BE2C (cell line): ENCODE measurements at regions not wholly inside any gene's neighbourhood (a gene's known extent, or its start where the extent isn't known, plus 50 kb on each side); places are given as distances from the start of the nearest gene placed in this dataset.

Experiments used
- DNase-seq: peaks from one replicate; pipeline ENCODE4 v3.0.0-alpha.2; 2020
- H3K27me3 ChIP-seq: fragments of 250-450 bp; sonication (Bioruptor Pico); 2 replicates; pipeline ENCODE4 v1.5.1; 2020; ENCODE audit warnings: mild to moderate bottlenecking
- H3K36me3 ChIP-seq: fragments of 250-450 bp; sonication (Bioruptor Pico); 2 replicates; pipeline ENCODE4 v1.5.1; 2020; ENCODE audit warnings: mild to moderate bottlenecking
- H3K4me1 ChIP-seq: fragments of 250-450 bp; sonication (Bioruptor Pico); 2 replicates; pipeline ENCODE4 v1.5.1; 2020
- H3K4me3 ChIP-seq: 2 replicates; pipeline ENCODE4 v1.5.1; 2011; ENCODE audit warnings: low read depth, low read length
- H3K9me3 ChIP-seq: fragments of 250-450 bp; sonication (Bioruptor Pico); 2 replicates; pipeline ENCODE4 v1.5.1; 2020
- TF ChIP-seq, protein P1 (sequence below): IDR thresholded peaks from 2 replicates; pipeline ENCODE4 v1.5.1; 2012; ENCODE audit warnings: mild to moderate bottlenecking, low read depth, low read length

GRCh38 chr13:18947376-18947977, 234.1 kb downstream of the TUBA3C start:
- H3K36me3 ChIP-seq: no peaks in the 10 kb centered on the region
- no peaks in the 10 kb centered on the region for H3K27me3 ChIP-seq
- no peaks in the 10 kb centered on the region; the same call in 1 of the 2 replicates for H3K9me3 ChIP-seq
- no peaks in the 10 kb centered on the region for H3K4me1 ChIP-seq
- DNase-seq: no peak
- no peak overlapping the region for H3K4me3 ChIP-seq
- TF ChIP-seq, protein P1, sequence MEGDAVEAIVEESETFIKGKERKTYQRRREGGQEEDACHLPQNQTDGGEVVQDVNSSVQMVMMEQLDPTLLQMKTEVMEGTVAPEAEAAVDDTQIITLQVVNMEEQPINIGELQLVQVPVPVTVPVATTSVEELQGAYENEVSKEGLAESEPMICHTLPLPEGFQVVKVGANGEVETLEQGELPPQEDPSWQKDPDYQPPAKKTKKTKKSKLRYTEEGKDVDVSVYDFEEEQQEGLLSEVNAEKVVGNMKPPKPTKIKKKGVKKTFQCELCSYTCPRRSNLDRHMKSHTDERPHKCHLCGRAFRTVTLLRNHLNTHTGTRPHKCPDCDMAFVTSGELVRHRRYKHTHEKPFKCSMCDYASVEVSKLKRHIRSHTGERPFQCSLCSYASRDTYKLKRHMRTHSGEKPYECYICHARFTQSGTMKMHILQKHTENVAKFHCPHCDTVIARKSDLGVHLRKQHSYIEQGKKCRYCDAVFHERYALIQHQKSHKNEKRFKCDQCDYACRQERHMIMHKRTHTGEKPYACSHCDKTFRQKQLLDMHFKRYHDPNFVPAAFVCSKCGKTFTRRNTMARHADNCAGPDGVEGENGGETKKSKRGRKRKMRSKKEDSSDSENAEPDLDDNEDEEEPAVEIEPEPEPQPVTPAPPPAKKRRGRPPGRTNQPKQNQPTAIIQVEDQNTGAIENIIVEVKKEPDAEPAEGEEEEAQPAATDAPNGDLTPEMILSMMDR: no peak

DNA sequence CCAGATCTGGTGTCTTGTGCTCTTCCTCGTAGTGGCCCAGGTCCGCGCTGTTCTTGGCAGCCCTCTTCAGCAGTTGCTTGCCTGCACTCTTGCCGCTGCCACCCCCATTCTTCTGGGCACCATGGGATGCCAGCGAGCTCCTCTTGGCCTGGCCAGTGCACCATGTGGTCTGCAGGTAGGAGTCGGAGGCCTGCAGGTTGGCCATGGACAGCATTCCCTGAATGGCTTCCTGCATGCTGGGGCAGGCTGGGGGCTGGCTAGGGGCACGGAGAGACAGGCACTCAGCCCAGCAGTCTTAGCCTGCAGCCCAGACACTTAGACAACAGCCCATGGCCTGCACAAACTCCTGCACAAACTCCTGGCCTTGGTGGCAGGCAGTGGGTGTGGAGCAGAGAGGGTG, 234.9 kb downstream of the TUBA3C start:
- Histone ChIP-seq H3K36me3 (no peaks in the 10 kb centered on the region), H3K4me1 (no peaks in the 10 kb centered on the region), H3K27me3 (no peaks in the 10 kb centered on the region), H3K4me3 (no peak overlapping the region), H3K9me3 (no peaks in the 10 kb centered on the region; the same call in 1 of the 2 replicates)
- TF ChIP-seq, protein P1: no peak
- no peak for DNase-seq

DNA sequence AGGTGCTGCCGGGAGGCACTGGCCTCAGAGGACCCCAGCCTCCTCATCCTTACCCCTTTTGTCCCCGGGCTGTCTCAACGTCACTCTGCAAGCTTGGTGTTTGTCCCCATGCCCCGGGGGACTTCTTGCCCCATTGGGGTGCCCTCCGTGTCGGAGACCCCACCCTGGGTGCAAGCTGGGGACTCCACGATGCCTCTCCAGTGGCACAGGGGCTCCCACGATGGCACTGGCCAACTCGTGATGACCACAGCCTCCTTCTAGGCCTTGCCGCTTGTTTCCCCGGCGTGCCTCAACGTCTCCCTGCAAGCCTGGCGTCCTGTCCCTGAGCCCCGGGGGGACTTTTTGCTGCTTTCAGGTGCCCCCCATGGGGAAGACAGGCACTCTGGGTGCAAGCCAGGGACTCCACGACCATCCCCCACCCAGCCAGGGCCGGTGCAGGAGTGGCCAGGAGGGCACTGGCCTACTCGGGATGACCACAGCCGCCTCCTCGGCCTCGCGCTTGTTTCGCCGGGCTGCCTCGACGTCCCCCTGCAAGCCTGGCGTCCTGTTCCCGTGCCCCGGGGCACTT, 237.0 kb downstream of the TUBA3C start:
- no peaks in the 10 kb centered on the region for H3K4me1 ChIP-seq
- no peak overlapping the region for H3K4me3 ChIP-seq
- TF ChIP-seq, protein P1: no peak
- DNase-seq: no peak
- no peaks in the 10 kb centered on the region; the same call in 1 of the 2 replicates for H3K9me3 ChIP-seq
- H3K36me3 ChIP-seq: no peaks in the 10 kb centered on the region
- H3K27me3 ChIP-seq: no peaks in the 10 kb centered on the region

DNA sequence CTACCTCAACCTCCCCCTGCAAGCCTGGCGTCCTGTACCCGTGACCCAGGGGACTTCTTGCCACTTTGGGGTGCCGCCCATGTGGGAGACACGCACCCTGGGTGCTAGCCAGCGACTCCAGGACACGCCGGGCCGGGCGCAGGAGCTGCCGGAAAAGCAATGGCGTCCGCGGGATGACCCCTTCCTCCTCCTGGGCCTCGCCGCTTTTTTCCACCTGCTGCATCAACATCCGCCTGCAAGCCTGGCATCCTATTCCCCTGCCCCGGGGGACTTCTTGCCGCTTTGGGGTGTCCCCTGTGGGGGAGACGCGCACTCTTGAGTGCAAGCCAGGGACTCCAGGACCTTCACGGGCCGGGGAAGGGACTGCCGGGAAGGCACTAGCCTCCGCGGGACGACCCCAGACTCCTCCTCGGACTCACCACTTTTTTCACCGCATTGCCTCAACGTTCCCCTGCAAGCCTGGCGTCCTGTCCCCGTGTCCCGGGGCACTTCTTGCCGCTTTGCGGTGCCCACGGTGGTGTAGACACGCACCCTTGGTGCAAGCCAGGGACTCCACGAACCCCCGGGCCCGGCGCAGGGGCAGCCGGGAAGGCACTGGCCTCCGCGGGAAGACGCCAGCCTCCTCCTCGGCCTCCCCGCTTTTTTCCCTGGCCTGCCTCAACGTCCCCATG, 237.8 kb downstream of the TUBA3C start:
- Histone ChIP-seq H3K4me1 (no peaks in the 10 kb centered on the region), H3K36me3 (no peaks in the 10 kb centered on the region), H3K9me3 (no peaks in the 10 kb centered on the region; the same call in 1 of the 2 replicates), H3K27me3 (no peaks in the 10 kb centered on the region), H3K4me3 (no peak overlapping the region)
- DNase-seq: no peak
- TF ChIP-seq, protein P1: no peak

GRCh38 chr13:18943273-18943672, 238.4 kb downstream of the TUBA3C start:
- H3K9me3 ChIP-seq: no peaks in the 10 kb centered on the region; the same call in 1 of the 2 replicates
- no peak overlapping the region for H3K4me3 ChIP-seq
- TF ChIP-seq, protein P1: no peak
- H3K4me1 ChIP-seq: no peaks in the 10 kb centered on the region
- no peaks in the 10 kb centered on the region for H3K27me3 ChIP-seq
- no peaks in the 10 kb centered on the region for H3K36me3 ChIP-seq
- no peak for DNase-seq

GRCh38 chr13:18936104-18936503, 245.5 kb downstream of the TUBA3C start:
- Histone ChIP-seq H3K36me3 (no peaks in the 10 kb centered on the region), H3K27me3 (no peaks in the 10 kb centered on the region), H3K4me1 (no peaks in the 10 kb centered on the region), H3K4me3 (no peak overlapping the region), H3K9me3 (no peaks in the 10 kb centered on the region)
- TF ChIP-seq, protein P1: no peak
- DNase-seq: no peak
